ENCODE measurements at regions not wholly inside any gene's neighbourhood (a gene's known extent, or its start where the extent isn't known, plus 50 kb on each side); places are given as distances from the start of the nearest gene placed in this dataset.

GRCh38 chr2:7145707-7146106, 228.5 kb downstream of the RNF144A start:
- no peak for TF ChIP-seq CTCF (IDR thresholded peaks at IDR 0.05)
- TF ChIP-seq POLR2A (IDR thresholded peaks at IDR 0.05): no peak
